Neural crest cell (in vitro differentiated cells): ENCODE measurements at regions not wholly inside any gene's neighbourhood (a gene's known extent, or its start where the extent isn't known, plus 50 kb on each side); places are given as distances from the start of the nearest gene placed in this dataset.

Source experiments
- DNase-seq: peaks from one replicate; pipeline ENCODE4 v3.0.0; 2021; ENCODE audit warnings: low read depth, mixed read lengths, low spot score
- H3K27ac Mint-ChIP-seq: one replicate; pipeline ENCODE4 v1.8.0; 2021; ENCODE audit warnings: mild to moderate bottlenecking, mixed read lengths; ENCODE audit not compliant: unreplicated experiment
- H3K27me3 Mint-ChIP-seq: 2 replicates; pipeline ENCODE4 v1.8.0; 2021; ENCODE audit warnings: low read depth, mild to moderate bottlenecking, mixed read lengths
- H3K36me3 Mint-ChIP-seq: 2 replicates; pipeline ENCODE4 v1.8.0; 2021; ENCODE audit warnings: low read depth, mild to moderate bottlenecking, mixed read lengths
- H3K4me1 Mint-ChIP-seq: 2 replicates; pipeline ENCODE4 v1.8.0; 2021; ENCODE audit warnings: mixed read lengths
- H3K4me3 Mint-ChIP-seq: one replicate; pipeline ENCODE4 v1.8.0; 2021; ENCODE audit warnings: mild to moderate bottlenecking, mixed read lengths
- H3K9me3 Mint-ChIP-seq: 2 replicates; pipeline ENCODE4 v1.8.0; 2021; ENCODE audit warnings: mixed read lengths
- TF ChIP-seq, protein P1 (sequence below): fragments of 200-600 bp; sonication (generic); conservative IDR thresholded peaks from 2 replicates; pipeline ENCODE4 v1.5.0; 2021; ENCODE audit warnings: antibody characterized with exemption, mild to moderate bottlenecking

DNA sequence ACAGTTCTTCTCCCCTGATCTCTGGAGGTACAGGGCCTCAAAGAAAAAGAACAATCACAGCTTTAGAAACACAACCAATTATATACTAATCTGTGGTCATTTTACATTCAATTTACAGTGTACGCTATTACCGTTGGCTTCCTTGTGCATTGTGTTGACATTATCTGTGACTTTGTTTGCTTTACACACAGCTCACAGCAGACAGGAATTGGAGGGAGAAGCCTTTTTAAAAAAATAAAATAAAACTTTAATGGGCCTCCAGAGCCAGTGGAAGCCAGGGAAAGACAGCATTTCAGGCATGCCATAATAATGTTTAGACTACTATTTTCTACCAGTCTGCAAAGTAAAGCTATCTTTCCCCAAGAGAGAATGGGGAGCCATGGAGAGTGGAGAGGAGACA is 179.0 kb upstream of the ADO start:
- Mint-ChIP-seq H3K27ac (no peak overlapping the region), H3K4me3 (no peak overlapping the region), H3K4me1 (peaks cover 30% of the 10 kb centered on the region), H3K27me3 (no peaks in the 10 kb centered on the region), H3K36me3 (no peaks in the 10 kb centered on the region), H3K9me3 (no peaks in the 10 kb centered on the region)
- TF ChIP-seq, protein P1, sequence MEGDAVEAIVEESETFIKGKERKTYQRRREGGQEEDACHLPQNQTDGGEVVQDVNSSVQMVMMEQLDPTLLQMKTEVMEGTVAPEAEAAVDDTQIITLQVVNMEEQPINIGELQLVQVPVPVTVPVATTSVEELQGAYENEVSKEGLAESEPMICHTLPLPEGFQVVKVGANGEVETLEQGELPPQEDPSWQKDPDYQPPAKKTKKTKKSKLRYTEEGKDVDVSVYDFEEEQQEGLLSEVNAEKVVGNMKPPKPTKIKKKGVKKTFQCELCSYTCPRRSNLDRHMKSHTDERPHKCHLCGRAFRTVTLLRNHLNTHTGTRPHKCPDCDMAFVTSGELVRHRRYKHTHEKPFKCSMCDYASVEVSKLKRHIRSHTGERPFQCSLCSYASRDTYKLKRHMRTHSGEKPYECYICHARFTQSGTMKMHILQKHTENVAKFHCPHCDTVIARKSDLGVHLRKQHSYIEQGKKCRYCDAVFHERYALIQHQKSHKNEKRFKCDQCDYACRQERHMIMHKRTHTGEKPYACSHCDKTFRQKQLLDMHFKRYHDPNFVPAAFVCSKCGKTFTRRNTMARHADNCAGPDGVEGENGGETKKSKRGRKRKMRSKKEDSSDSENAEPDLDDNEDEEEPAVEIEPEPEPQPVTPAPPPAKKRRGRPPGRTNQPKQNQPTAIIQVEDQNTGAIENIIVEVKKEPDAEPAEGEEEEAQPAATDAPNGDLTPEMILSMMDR = no peak
- no peak for DNase-seq

GRCh38 chr10:62626079-62626478 is 178.4 kb upstream of the ADO start:
- Mint-ChIP-seq H3K9me3 (peaks cover 3% of the 10 kb centered on the region), H3K4me3 (no peak overlapping the region), H3K27me3 (no peaks in the 10 kb centered on the region), H3K36me3 (no peaks in the 10 kb centered on the region), H3K27ac (no peak overlapping the region), H3K4me1 (peaks cover 30% of the 10 kb centered on the region)
- no peak for DNase-seq
- TF ChIP-seq, protein P1 = no peak

- TF ChIP-seq, protein P1 = no peak
- H3K36me3 Mint-ChIP-seq = no peaks in the 10 kb centered on the region
- H3K27ac Mint-ChIP-seq = peak overlapping the region; percentile 94
- no peak overlapping the region for H3K4me3 Mint-ChIP-seq
- no peaks in the 10 kb centered on the region for H3K27me3 Mint-ChIP-seq
- no peak for DNase-seq
- H3K4me1 Mint-ChIP-seq = peaks cover 30% of the 10 kb centered on the region
- H3K9me3 Mint-ChIP-seq = peaks cover 3% of the 10 kb centered on the region
Observed at GRCh38 chr10:62626817-62627216, 177.7 kb upstream of the ADO start.

DNA sequence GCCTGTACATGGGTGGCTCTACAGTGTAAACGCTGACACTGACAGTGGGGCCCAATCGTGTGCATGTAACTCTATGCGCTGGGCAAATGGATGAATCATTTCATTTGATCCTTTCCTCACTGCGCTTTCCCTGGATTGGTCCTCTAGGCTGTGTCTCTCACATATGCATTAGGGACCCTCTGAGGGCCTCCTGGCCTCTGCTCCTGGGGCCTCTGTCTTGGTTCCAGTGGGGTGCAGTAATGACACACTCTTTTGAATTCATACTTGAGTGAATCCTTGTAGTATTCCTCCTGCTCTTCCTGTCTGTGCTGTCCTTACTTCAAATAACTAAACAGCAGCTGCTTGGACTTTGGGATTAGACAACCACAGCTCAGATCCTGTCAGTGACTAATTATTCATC is 176.5 kb upstream of the ADO start:
- TF ChIP-seq, protein P1 = no peak
- Mint-ChIP-seq H3K27ac (no peak overlapping the region), H3K36me3 (no peaks in the 10 kb centered on the region), H3K4me3 (no peak overlapping the region), H3K9me3 (peaks cover 3% of the 10 kb centered on the region), H3K4me1 (peaks cover 30% of the 10 kb centered on the region), H3K27me3 (no peaks in the 10 kb centered on the region)
- no peak for DNase-seq

- Mint-ChIP-seq H3K4me3 (no peak overlapping the region), H3K36me3 (no peaks in the 10 kb centered on the region), H3K27me3 (no peaks in the 10 kb centered on the region), H3K27ac (no peak overlapping the region), H3K4me1 (peaks cover 20% of the 10 kb centered on the region), H3K9me3 (peaks cover 3% of the 10 kb centered on the region)
- DNase-seq = no peak
- TF ChIP-seq, protein P1 = no peak
Observed at GRCh38 chr10:62631241-62631640, 173.3 kb upstream of the ADO start.
